Activated naive CD4-positive, alpha-beta T cell treated with anti-CD3 and anti-CD28 coated beads, Interleukin-2, amount 10 ng/mL, durations not matched to agents 7 days and 5 days (primary cell): ENCODE measurements at regions not wholly inside any gene's neighbourhood (a gene's known extent, or its start where the extent isn't known, plus 50 kb on each side); places are given as distances from the start of the nearest gene placed in this dataset.

Source experiments
- CTCF ChIA-PET: fragments of 350-600 bp; sonication (Branson Sonifier 250); formaldehyde crosslinking; loops from one replicate; lab custom pipeline; 2021; ENCODE audit warnings: antibody characterized with exemption; lab: Charles Lee
- DNase-seq: peaks from one replicate; pipeline ENCODE4 v3.0.0-alpha.2; 2020
- H3K27ac Mint-ChIP-seq: one replicate; pipeline ENCODE4 v1.8.0; 2021; ENCODE audit warnings: mild to moderate bottlenecking, moderate library complexity, mixed read lengths
- H3K27me3 Mint-ChIP-seq: one replicate; pipeline ENCODE4 v1.8.0; 2021; ENCODE audit warnings: mild to moderate bottlenecking, mixed read lengths
- H3K36me3 Mint-ChIP-seq: one replicate; pipeline ENCODE4 v1.8.0; 2021; ENCODE audit warnings: mixed read lengths
- H3K4me1 Mint-ChIP-seq: one replicate; pipeline ENCODE4 v1.8.0; 2021; ENCODE audit warnings: mixed read lengths
- H3K4me3 Mint-ChIP-seq: one replicate; pipeline ENCODE4 v1.8.0; 2021; ENCODE audit warnings: mild to moderate bottlenecking, moderate library complexity, mixed read lengths
- H3K9me3 Mint-ChIP-seq: one replicate; pipeline ENCODE4 v1.8.0; 2021; ENCODE audit warnings: mixed read lengths

DNA sequence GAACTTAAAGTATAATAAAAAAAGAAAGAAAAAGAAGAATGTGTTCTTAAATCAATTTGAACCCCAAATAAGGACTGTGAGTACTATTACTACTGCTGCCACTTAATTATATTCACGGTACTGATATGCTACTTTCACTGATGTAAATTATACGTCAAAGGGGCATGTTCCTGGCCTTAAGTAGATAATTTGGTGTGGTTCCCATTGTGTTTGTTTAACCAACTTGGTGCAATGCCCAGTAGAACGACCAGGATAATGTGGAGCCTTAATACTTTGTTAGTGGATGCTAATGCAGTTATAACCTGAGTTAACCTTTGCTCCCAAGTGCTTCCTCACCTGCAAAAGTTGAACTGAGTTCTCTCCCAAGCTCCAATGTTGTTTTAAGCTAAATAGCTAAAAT, 142.0 kb downstream of the NR4A2 start:
- Mint-ChIP-seq H3K4me3 (no peak overlapping the region), H3K27me3 (peaks cover 4% of the 10 kb centered on the region), H3K27ac (no peak overlapping the region), H3K9me3 (no peaks in the 10 kb centered on the region), H3K36me3 (no peaks in the 10 kb centered on the region), H3K4me1 (no peaks in the 10 kb centered on the region)
- CTCF ChIA-PET: no interaction called here
- no peak for DNase-seq

DNA sequence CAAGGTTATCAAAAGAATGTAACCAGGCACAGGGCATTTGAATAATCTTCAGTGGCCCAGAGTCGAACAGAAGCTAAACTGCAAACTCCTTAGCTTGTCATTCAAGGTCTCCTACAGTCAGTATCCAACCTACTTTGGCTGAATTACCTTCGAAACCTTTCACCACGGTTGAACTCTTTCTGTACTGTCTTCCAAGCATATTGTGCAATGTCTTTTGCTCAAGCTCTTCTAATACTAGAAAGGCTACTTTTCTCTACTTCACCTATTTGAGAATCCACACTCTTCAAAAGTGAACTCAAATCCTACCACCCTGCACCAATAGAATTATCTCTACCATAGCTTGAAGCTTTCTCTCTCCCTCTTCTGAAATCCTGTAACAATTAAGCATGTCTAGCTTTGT, 142.9 kb downstream of the NR4A2 start:
- Mint-ChIP-seq H3K4me1 (no peaks in the 10 kb centered on the region), H3K27ac (no peak overlapping the region), H3K9me3 (no peaks in the 10 kb centered on the region), H3K36me3 (no peaks in the 10 kb centered on the region), H3K27me3 (peaks cover 4% of the 10 kb centered on the region), H3K4me3 (no peak overlapping the region)
- CTCF ChIA-PET: no interaction called here
- DNase-seq: no peak

DNA sequence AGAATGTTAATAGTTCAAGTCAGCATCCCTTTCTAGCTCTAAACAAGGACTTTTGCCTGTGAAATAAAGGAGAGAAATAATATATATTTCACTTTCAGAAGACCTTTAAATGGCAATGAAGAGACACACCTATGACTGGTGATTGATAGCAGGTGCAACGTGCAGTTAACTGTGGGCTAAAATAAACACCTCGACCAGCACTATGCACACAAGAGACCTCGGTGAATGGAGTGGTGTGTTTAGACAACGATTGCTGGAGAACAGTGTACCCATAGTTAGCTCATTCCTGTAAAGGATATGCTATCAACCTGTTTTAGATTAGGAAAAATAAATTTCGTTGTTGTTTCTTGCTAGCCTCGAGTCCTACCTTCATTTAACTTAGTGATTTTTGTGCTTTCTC, 143.4 kb downstream of the NR4A2 start:
- Mint-ChIP-seq H3K9me3 (no peaks in the 10 kb centered on the region), H3K4me3 (no peak overlapping the region), H3K27ac (no peak overlapping the region), H3K36me3 (no peaks in the 10 kb centered on the region), H3K27me3 (peaks cover 4% of the 10 kb centered on the region), H3K4me1 (no peaks in the 10 kb centered on the region)
- CTCF ChIA-PET: no interaction called here
- no peak for DNase-seq

DNA sequence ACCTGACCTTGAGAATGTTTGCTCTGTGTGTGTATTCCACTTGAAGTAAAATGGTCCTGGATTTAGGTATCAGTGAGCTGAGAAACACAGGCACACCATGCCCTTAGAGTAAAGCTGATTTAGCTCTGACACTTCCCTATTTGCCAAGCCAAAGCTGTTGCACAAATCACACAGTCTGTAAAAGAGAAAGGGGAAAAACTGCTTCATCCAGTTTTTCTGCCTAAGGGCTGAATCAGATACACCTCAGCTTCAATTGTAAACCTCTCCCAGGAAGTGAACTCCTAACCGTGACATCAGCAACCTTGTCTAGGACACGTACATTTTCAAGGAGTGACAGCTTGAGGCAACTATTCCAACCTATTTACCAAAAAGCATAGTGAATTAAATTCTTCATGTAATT, 150.4 kb downstream of the NR4A2 start:
- CTCF ChIA-PET: no interaction called here
- DNase-seq: no peak
- Mint-ChIP-seq H3K9me3 (no peaks in the 10 kb centered on the region), H3K27ac (no peak overlapping the region), H3K27me3 (peaks cover 4% of the 10 kb centered on the region), H3K4me1 (no peaks in the 10 kb centered on the region), H3K36me3 (no peaks in the 10 kb centered on the region), H3K4me3 (no peak overlapping the region)

DNA sequence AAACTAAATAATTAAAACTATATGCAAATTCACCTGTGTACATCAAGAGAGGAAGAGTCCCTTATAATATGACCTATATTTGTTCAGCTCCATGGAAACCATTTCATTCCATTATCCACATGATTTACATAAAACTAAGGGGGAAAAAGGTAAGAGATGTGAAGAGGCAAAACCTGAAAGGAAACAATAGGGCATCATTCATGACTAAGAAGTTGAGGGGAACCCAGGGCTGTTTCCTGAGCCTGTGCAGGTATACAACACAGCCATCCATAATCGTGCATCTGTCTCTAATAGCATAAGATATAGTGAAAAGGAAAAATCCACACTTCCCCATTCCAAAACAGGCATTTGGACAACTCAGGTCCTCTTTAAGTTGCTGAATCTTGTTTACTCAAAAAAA, 151.3 kb downstream of the NR4A2 start:
- H3K27ac Mint-ChIP-seq: no peak overlapping the region
- no peaks in the 10 kb centered on the region for H3K27me3 Mint-ChIP-seq
- DNase-seq: no peak
- H3K4me1 Mint-ChIP-seq: no peaks in the 10 kb centered on the region
- H3K4me3 Mint-ChIP-seq: no peak overlapping the region
- H3K9me3 Mint-ChIP-seq: no peaks in the 10 kb centered on the region
- CTCF ChIA-PET: no interaction called here
- H3K36me3 Mint-ChIP-seq: no peaks in the 10 kb centered on the region

DNA sequence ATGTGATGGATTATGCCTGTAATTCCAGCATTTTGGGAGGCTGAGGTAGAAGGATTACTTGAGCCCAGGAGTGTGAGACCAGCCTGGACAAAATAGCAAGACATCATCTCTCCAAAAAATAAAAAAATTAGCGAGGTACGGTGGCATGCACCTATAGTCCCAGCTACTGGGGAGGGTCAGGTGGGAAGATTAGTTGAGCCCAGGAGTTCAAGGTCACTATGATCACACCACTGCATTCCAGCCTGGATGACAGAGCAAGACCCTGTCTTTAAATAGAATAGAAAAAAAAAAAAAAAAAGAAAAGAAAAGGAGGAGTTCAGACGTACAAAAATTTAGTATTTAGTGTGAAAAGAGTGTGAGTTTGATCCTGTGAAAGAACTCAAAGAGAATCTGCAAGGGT, 154.9 kb downstream of the NR4A2 start:
- H3K27ac Mint-ChIP-seq: no peak overlapping the region
- no peak overlapping the region for H3K4me3 Mint-ChIP-seq
- no peaks in the 10 kb centered on the region for H3K9me3 Mint-ChIP-seq
- H3K36me3 Mint-ChIP-seq: no peaks in the 10 kb centered on the region
- DNase-seq: no peak
- H3K27me3 Mint-ChIP-seq: peaks cover 4% of the 10 kb centered on the region
- no peaks in the 10 kb centered on the region for H3K4me1 Mint-ChIP-seq
- CTCF ChIA-PET: no interaction called here

DNA sequence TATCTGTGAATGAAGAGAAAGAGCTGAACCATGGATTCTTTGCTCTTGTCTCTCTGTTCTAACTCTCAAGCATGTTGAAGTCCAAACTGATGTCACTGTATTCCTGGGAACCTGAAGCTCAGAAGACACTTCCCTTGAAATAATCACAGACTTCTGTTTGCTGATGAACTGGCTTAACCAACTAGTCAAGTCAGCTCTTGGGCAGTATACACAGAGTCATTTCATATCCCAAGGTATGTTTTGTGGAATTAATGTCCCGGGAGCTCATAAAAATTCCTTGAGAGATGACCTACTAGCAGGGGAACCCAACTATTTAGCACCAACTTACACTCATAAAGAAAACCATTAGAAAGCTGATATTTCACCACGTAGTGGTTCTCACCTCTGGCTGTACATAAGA, 156.6 kb downstream of the NR4A2 start:
- Mint-ChIP-seq H3K9me3 (no peaks in the 10 kb centered on the region), H3K4me1 (no peaks in the 10 kb centered on the region), H3K4me3 (no peak overlapping the region), H3K27me3 (peaks cover 6% of the 10 kb centered on the region), H3K36me3 (no peaks in the 10 kb centered on the region), H3K27ac (no peak overlapping the region)
- CTCF ChIA-PET: no interaction called here
- no peak for DNase-seq

DNA sequence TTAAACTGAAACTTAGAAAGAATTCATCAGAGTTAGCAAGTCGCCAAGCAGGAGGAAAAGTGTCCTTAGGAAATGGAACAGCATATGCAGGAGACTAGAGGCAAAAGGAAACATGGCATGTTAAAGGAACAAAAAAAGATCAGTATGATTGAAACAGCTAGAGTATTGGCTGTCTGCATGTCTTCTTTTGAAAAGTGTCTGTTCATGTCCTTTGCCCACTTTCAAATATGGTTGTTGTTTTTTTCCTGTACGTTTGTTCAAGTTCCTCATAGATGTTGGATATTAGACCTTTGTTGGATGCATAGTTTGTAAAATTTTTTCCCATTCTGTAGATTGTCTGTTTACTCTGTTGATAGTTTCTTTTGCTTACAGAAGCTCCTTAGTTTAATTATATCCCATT, 161.6 kb downstream of the NR4A2 start:
- Mint-ChIP-seq H3K4me3 (no peak overlapping the region), H3K4me1 (no peaks in the 10 kb centered on the region), H3K27me3 (peaks cover 6% of the 10 kb centered on the region), H3K9me3 (no peaks in the 10 kb centered on the region), H3K27ac (no peak overlapping the region), H3K36me3 (no peaks in the 10 kb centered on the region)
- no peak for DNase-seq
- CTCF ChIA-PET: no interaction called here

DNA sequence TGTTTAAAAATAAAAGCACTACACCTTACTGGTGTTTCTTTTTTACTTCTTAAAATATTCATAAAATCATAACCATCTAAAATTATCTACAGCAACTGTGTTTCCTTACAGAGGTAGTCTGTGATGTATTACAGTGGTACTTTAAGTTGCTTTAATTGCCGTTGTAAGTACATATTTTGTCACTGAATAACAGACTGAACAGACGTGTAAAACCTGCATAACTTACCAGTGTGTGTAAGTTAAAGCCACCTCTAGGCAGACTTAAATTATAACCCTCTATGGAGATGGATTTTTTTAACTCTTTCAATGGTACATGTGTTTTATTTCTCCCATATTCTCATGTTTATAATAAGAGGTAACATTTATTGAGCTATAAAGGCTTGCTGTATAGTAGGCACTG, 166.8 kb downstream of the NR4A2 start:
- no peak overlapping the region for H3K27ac Mint-ChIP-seq

DNA sequence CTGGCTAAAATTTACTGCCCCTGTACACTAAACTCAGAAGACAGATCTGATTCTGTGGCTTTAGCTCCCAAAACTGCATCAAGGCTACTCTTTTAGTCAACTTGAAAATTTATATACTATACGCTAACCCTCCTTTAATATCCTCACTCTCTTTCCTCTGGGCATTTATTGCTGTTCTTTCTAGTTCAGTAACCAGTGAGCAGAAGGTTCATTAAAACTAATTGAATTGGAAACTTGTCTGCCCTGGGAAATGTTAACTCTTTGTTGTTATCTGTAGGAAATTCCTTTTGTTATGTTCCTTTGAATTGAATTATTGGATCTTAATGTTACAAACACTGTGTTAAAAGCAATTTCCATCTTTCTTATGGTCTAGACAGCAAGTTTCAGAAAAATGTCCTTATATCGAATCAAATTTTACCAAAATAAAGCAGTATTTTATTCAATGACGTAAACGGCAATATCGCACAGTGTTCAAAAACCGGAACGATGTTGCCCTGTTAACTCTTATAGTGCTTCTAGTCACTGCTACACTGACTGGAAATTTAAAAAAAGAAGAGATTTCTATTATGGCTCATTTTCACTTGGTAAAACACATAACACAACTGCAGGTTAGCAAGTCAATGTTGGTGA, 168.3 kb downstream of the NR4A2 start:
- Mint-ChIP-seq H3K4me3 (no peak overlapping the region), H3K36me3 (no peaks in the 10 kb centered on the region), H3K9me3 (no peaks in the 10 kb centered on the region), H3K27ac (no peak overlapping the region), H3K4me1 (no peaks in the 10 kb centered on the region), H3K27me3 (no peaks in the 10 kb centered on the region)
- no peak for DNase-seq
- CTCF ChIA-PET: no interaction called here

More for the DNA sequence above, 166.8 kb downstream of the NR4A2 start:
- CTCF ChIA-PET: interaction anchor here (0.6 kb wide), 1 partner anchor 1028 kb away, joined by 3 read pairs; no protein-coding TSS in a partner anchor
- Mint-ChIP-seq H3K27me3 (no peaks in the 10 kb centered on the region), H3K4me1 (no peaks in the 10 kb centered on the region), H3K4me3 (no peak overlapping the region), H3K36me3 (no peaks in the 10 kb centered on the region), H3K9me3 (no peaks in the 10 kb centered on the region)
- DNase-seq: no peak

DNA sequence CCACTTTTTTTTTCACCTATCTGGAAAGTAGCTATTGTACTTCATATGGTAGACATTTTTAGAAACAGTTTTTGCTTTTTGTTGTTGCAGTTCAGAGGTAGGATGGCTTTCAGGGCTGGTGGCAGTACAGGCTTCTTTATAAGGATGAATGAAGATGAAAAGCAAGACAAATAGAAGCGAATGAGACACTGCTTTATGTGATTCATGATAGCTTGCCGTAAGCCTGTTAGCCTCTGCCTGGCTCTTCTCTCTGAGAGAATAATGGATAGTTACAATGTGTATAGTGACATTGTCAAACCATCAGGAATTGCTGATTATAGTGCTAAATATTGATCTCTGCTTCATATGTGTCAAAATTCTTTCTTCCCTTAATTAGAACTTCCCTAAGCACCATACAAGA, 173.7 kb downstream of the NR4A2 start:
- Mint-ChIP-seq H3K4me1 (no peaks in the 10 kb centered on the region), H3K36me3 (no peaks in the 10 kb centered on the region), H3K27ac (no peak overlapping the region), H3K4me3 (no peak overlapping the region), H3K9me3 (no peaks in the 10 kb centered on the region), H3K27me3 (no peaks in the 10 kb centered on the region)
- no peak for DNase-seq
- CTCF ChIA-PET: no interaction called here

DNA sequence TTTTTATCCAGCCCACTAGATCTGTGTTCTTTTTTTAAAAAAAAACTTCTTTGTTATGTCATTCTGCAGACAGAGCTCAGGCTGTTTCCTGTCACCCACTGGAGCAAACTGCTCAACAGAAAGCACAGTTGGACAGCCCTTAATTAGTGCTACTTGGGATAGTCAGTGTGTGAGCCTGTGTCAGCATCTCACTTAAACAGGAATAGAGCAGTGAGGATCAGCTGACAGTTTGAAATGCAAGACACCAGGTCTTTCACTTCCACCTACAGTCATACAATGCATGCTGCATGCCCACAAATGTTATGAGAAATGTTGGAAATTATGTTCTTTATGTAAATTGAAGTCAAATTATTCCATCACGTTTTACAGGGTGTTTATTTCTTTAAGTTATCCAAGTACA, 174.9 kb downstream of the NR4A2 start:
- H3K4me1 Mint-ChIP-seq: no peaks in the 10 kb centered on the region
- no peak overlapping the region for H3K4me3 Mint-ChIP-seq
- no peaks in the 10 kb centered on the region for H3K36me3 Mint-ChIP-seq
- no peaks in the 10 kb centered on the region for H3K9me3 Mint-ChIP-seq
- H3K27me3 Mint-ChIP-seq: no peaks in the 10 kb centered on the region
- CTCF ChIA-PET: no interaction called here
- no peak overlapping the region for H3K27ac Mint-ChIP-seq
- no peak for DNase-seq

DNA sequence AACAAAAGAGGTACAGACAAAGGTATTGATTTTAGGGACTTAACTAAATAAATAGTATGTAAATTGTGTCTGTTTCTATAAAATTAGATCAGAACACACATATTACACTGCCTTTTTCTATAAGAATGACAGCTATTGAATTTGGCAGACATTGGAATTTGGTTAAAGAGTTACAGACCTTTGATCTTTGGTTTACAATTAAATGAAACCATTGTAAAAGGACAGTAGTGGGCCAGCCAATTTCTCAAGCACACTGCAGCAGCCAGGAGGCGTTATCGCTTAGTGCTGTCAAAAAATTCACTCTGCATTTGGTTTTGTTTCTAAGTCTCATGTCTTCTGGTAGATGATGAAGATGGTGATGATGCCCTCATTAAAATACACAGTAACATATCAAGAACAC, 175.9 kb downstream of the NR4A2 start:
- Mint-ChIP-seq H3K9me3 (no peaks in the 10 kb centered on the region), H3K27me3 (no peaks in the 10 kb centered on the region), H3K36me3 (no peaks in the 10 kb centered on the region), H3K4me3 (no peak overlapping the region), H3K4me1 (no peaks in the 10 kb centered on the region), H3K27ac (no peak overlapping the region)
- DNase-seq: no peak
- CTCF ChIA-PET: no interaction called here

DNA sequence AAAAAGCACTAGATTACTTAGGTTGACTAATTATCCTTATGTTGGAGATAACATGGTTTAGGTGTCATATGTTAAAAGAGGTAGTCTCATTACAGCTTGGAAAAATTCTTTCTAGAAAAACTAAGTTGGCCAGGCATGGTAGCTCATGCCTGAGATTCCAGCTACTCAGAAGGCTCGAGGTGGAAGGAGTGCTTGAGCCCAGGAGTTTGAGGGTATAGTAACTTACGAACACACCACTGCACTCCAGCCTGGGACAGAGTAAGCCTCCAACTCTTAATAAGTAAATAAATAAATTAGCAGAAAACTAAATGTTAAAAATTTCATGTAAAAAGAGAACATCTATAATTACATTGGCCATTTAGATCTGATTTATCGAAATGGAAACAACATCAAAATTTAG, 177.2 kb downstream of the NR4A2 start:
- Mint-ChIP-seq H3K4me3 (no peak overlapping the region), H3K4me1 (no peaks in the 10 kb centered on the region), H3K9me3 (no peaks in the 10 kb centered on the region), H3K27me3 (no peaks in the 10 kb centered on the region), H3K27ac (no peak overlapping the region), H3K36me3 (no peaks in the 10 kb centered on the region)
- CTCF ChIA-PET: no interaction called here
- no peak for DNase-seq

DNA sequence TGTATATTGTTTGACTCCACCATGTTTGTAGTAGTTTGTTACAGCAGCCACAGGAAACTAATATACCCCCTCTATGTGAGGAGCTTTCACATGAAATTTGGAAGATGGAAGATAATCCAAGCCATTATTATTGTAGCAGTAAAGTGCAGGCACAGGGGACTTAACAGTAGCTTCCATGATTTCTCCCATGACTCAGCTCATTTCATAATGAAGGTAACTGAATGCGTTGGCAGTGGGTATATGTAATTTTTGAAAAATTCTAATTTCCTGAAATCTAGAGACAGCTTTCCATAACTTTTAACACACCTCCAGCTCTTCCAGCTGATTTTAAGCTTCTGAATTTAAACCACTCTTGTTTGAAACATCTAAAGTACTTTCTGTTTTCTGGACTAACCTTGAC, 181.2 kb downstream of the NR4A2 start:
- Mint-ChIP-seq H3K36me3 (no peaks in the 10 kb centered on the region), H3K27ac (no peak overlapping the region), H3K9me3 (no peaks in the 10 kb centered on the region), H3K4me1 (no peaks in the 10 kb centered on the region), H3K27me3 (no peaks in the 10 kb centered on the region), H3K4me3 (no peak overlapping the region)
- DNase-seq: no peak
- CTCF ChIA-PET: no interaction called here
